ENCODE measurements at regions not wholly inside any gene's neighbourhood (a gene's known extent, or its start where the extent isn't known, plus 50 kb on each side); places are given as distances from the start of the nearest gene placed in this dataset.

GRCh38 chr2:118166242-118166641 is 78.0 kb downstream of the INSIG2 start:
- H3K27me3 Mint-ChIP-seq = peaks cover 19% of the 10 kb centered on the region
- ATAC-seq = no peak
- H3K4me3 Mint-ChIP-seq = no peak overlapping the region
- H3K4me1 Mint-ChIP-seq = no peaks in the 10 kb centered on the region
- no peak for DNase-seq
- CTCF ChIA-PET = interaction anchor here (1.1 kb wide), 1 partner anchor 10 kb away, joined by 5 read pairs; no protein-coding TSS in a partner anchor
- H3K36me3 Mint-ChIP-seq = peaks cover 2% of the 10 kb centered on the region
- H3K27ac Mint-ChIP-seq = no peak overlapping the region
- no peaks in the 10 kb centered on the region for H3K9me3 Mint-ChIP-seq (ENCODE audit: low read depth)

GRCh38 chr2:118165595-118165994 is 77.3 kb downstream of the INSIG2 start:
- H3K9me3 Mint-ChIP-seq (ENCODE audit: low read depth) = no peaks in the 10 kb centered on the region
- no peak overlapping the region for H3K4me3 Mint-ChIP-seq
- CTCF ChIA-PET = no interaction called here
- H3K27me3 Mint-ChIP-seq = peaks cover 23% of the 10 kb centered on the region
- H3K36me3 Mint-ChIP-seq = peaks cover 2% of the 10 kb centered on the region
- no peaks in the 10 kb centered on the region for H3K4me1 Mint-ChIP-seq
- no peak for ATAC-seq
- no peak overlapping the region for H3K27ac Mint-ChIP-seq
- DNase-seq = no peak
